ENCODE measurements at regions not wholly inside any gene's neighbourhood (a gene's known extent, or its start where the extent isn't known, plus 50 kb on each side); places are given as distances from the start of the nearest gene placed in this dataset.

GRCh38 chr5:6260846-6261245, 117.5 kb downstream of the MED10 start (continued):
- TF ChIP-seq SRF (IDR thresholded peaks at IDR 0.05; ENCODE audit: low read depth, low read length) (no peak), SUZ12 (IDR thresholded peaks at IDR 0.05; ENCODE audit: low read length) (no peak), RXRA (IDR thresholded peaks at IDR 0.05; ENCODE audit: insufficient read depth, low read depth, low read length) (no peak)

All from H1 (cell line).